ENCODE measurements at regions not wholly inside any gene's neighbourhood (a gene's known extent, or its start where the extent isn't known, plus 50 kb on each side); places are given as distances from the start of the nearest gene placed in this dataset.

DNA sequence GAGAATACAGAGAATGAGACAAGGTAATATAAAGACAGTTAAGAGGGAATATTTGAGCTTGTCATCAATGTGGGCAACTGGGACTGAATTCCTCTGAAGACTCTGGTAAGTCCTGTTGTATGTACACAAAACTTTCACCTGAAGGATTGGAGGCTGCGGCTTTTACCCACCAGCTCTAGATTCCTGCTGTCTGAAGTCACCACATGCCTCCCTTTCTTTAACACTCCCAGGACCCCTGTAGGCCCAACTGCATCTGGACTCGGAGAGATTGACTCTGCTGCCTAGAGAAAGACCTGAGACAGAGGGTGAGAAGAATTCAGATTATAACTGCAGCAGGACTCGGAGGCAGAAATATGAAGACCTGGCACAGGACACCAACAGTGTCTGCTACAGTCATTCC lies 1048.0 kb downstream of the PDHA2 start:
- TF ChIP-seq, protein P1, sequence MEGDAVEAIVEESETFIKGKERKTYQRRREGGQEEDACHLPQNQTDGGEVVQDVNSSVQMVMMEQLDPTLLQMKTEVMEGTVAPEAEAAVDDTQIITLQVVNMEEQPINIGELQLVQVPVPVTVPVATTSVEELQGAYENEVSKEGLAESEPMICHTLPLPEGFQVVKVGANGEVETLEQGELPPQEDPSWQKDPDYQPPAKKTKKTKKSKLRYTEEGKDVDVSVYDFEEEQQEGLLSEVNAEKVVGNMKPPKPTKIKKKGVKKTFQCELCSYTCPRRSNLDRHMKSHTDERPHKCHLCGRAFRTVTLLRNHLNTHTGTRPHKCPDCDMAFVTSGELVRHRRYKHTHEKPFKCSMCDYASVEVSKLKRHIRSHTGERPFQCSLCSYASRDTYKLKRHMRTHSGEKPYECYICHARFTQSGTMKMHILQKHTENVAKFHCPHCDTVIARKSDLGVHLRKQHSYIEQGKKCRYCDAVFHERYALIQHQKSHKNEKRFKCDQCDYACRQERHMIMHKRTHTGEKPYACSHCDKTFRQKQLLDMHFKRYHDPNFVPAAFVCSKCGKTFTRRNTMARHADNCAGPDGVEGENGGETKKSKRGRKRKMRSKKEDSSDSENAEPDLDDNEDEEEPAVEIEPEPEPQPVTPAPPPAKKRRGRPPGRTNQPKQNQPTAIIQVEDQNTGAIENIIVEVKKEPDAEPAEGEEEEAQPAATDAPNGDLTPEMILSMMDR (conservative IDR thresholded peaks at IDR 0.05; ENCODE audit: low read length), result no peak
- no peak for TF ChIP-seq EZH2phosphoT487 (IDR thresholded peaks at IDR 0.05; ENCODE audit: borderline replicate concordance)
- H3K36me3 ChIP-seq (ENCODE audit: insufficient read depth, low read length), result no peaks in the 10 kb centered on the region
- H2AFZ ChIP-seq (ENCODE audit: low read length), result no peak overlapping the region
- H3K4me2 ChIP-seq (ENCODE audit: low read depth, low read length, poor library complexity, severe bottlenecking), result no peak overlapping the region
- H3K9ac ChIP-seq (ENCODE audit: low read depth, low read length, poor library complexity, severe bottlenecking), result no peak overlapping the region
- H3K27me3 ChIP-seq (ENCODE audit: insufficient read depth, low read length, poor library complexity, severe bottlenecking), result no peaks in the 10 kb centered on the region
- H3K9me3 ChIP-seq (ENCODE audit: insufficient read depth, low read depth, low read length), result no peaks in the 10 kb centered on the region
- no peaks in the 10 kb centered on the region for H4K20me1 ChIP-seq (ENCODE audit: insufficient read depth, low read length, poor library complexity, severe bottlenecking)
- H3K79me2 ChIP-seq (ENCODE audit: insufficient read depth, low read length), result no peaks in the 10 kb centered on the region
- no peak overlapping the region for H3K4me3 ChIP-seq (ENCODE audit: low read length, poor library complexity, severe bottlenecking)
- H3K4me1 ChIP-seq (ENCODE audit: insufficient read depth, low read length, poor library complexity, severe bottlenecking), result no peaks in the 10 kb centered on the region
- H3K9me2 ChIP-seq (replicated peaks; ENCODE audit: low read depth, low read length), result no peaks in the 10 kb centered on the region
- no peaks in the 10 kb centered on the region for H3F3A ChIP-seq (ENCODE audit: low read depth)

DNA sequence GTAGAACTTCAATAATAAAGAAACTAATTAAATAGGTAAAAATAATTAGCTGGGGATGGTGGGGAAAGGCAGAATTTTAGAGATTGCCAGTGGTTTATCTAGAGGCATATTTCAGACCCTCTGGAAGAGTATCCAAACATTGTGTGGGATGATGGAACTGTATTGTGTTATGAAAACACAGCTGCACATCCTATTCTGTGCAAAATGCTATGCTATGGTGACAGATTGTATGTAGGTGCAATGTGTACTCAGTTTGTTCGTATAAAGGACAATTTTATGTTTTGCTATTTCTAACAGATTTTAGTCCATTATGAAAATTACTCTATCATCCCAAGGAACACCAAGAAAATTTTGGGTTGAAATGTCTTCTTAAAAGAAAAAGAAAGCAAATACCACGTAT lies 1054.7 kb downstream of the PDHA2 start:
- no peaks in the 10 kb centered on the region for H3K79me2 ChIP-seq (ENCODE audit: insufficient read depth, low read length)
- no peak overlapping the region for H3K9ac ChIP-seq (ENCODE audit: low read depth, low read length, poor library complexity, severe bottlenecking)
- no peak overlapping the region for H3K4me2 ChIP-seq (ENCODE audit: low read depth, low read length, poor library complexity, severe bottlenecking)
- H2AFZ ChIP-seq (ENCODE audit: low read length), result no peak overlapping the region
- H3K9me3 ChIP-seq (ENCODE audit: insufficient read depth, low read depth, low read length), result no peaks in the 10 kb centered on the region
- H3K9me2 ChIP-seq (replicated peaks; ENCODE audit: low read depth, low read length), result no peaks in the 10 kb centered on the region
- H3F3A ChIP-seq (ENCODE audit: low read depth), result no peaks in the 10 kb centered on the region
- H4K20me1 ChIP-seq (ENCODE audit: insufficient read depth, low read length, poor library complexity, severe bottlenecking), result no peaks in the 10 kb centered on the region
- no peaks in the 10 kb centered on the region for H3K27me3 ChIP-seq (ENCODE audit: insufficient read depth, low read length, poor library complexity, severe bottlenecking)
- peaks cover 6% of the 10 kb centered on the region for H3K4me1 ChIP-seq (ENCODE audit: insufficient read depth, low read length, poor library complexity, severe bottlenecking)
- TF ChIP-seq, protein P1 (conservative IDR thresholded peaks at IDR 0.05; ENCODE audit: low read length), result no peak
- no peak for TF ChIP-seq EZH2phosphoT487 (IDR thresholded peaks at IDR 0.05; ENCODE audit: borderline replicate concordance)
- no peaks in the 10 kb centered on the region for H3K36me3 ChIP-seq (ENCODE audit: insufficient read depth, low read length)
- H3K4me3 ChIP-seq (ENCODE audit: low read length, poor library complexity, severe bottlenecking), result no peak overlapping the region

DNA sequence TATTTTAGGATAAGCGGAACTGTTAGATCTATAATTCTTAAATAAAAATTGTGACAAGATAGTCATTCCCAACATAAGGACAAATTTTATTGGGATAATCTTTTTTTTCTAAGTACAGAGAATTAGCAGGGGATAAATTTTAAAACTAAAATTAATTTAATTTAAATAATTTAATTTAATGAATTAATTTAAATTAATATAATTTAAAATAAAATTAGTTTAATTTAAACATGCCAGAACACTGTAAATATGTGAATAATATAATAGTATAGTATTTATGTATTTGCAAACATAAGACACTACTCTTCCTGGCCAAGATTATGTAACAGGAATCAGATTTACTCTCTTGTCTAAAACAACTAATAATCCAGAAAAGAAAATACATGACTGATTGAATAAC lies 1055.9 kb downstream of the PDHA2 start:
- no peak overlapping the region for H2AFZ ChIP-seq (ENCODE audit: low read length)
- no peak overlapping the region for H3K4me2 ChIP-seq (ENCODE audit: low read depth, low read length, poor library complexity, severe bottlenecking)
- no peak overlapping the region for H3K9ac ChIP-seq (ENCODE audit: low read depth, low read length, poor library complexity, severe bottlenecking)
- H3K79me2 ChIP-seq (ENCODE audit: insufficient read depth, low read length), result no peaks in the 10 kb centered on the region
- H3K9me2 ChIP-seq (replicated peaks; ENCODE audit: low read depth, low read length), result no peaks in the 10 kb centered on the region
- H3K36me3 ChIP-seq (ENCODE audit: insufficient read depth, low read length), result no peaks in the 10 kb centered on the region
- H4K20me1 ChIP-seq (ENCODE audit: insufficient read depth, low read length, poor library complexity, severe bottlenecking), result no peaks in the 10 kb centered on the region
- no peaks in the 10 kb centered on the region for H3K27me3 ChIP-seq (ENCODE audit: insufficient read depth, low read length, poor library complexity, severe bottlenecking)
- no peak overlapping the region for H3K4me3 ChIP-seq (ENCODE audit: low read length, poor library complexity, severe bottlenecking)
- H3F3A ChIP-seq (ENCODE audit: low read depth), result no peaks in the 10 kb centered on the region
- no peaks in the 10 kb centered on the region for H3K9me3 ChIP-seq (ENCODE audit: insufficient read depth, low read depth, low read length)
- peaks cover 6% of the 10 kb centered on the region for H3K4me1 ChIP-seq (ENCODE audit: insufficient read depth, low read length, poor library complexity, severe bottlenecking)
- no peak for TF ChIP-seq EZH2phosphoT487 (IDR thresholded peaks at IDR 0.05; ENCODE audit: borderline replicate concordance)
- TF ChIP-seq, protein P1 (conservative IDR thresholded peaks at IDR 0.05; ENCODE audit: low read length), result no peak
